B cell (primary cell): ENCODE measurements at regions not wholly inside any gene's neighbourhood (a gene's known extent, or its start where the extent isn't known, plus 50 kb on each side); places are given as distances from the start of the nearest gene placed in this dataset.

Source experiments
- CTCF ChIP-seq: fragments of 200-600 bp; IDR thresholded peaks from one replicate; pipeline ENCODE4 v1.8.0; 2022; ENCODE audit warnings: antibody characterized with exemption, mild to moderate bottlenecking
- EZH2 ChIP-seq: IDR thresholded peaks from 2 replicates; pipeline ENCODE4 v1.6.1; 2012; ENCODE audit warnings: borderline replicate concordance, low read depth, mild to moderate bottlenecking, moderate library complexity, low read length; ENCODE audit not compliant: insufficient read depth, poor library complexity, severe bottlenecking

- no peak for TF ChIP-seq CTCF
- TF ChIP-seq EZH2, result no peak
Observed at GRCh38 chr4:62914758-62915157, 1494.5 kb downstream of the TECRL start.
